ENCODE measurements at regions not wholly inside any gene's neighbourhood (a gene's known extent, or its start where the extent isn't known, plus 50 kb on each side); places are given as distances from the start of the nearest gene placed in this dataset.

GRCh38 chr2:4674007-4674406, 970.6 kb downstream of the DCDC2C start:
- TF ChIP-seq EZH2 (IDR thresholded peaks at IDR 0.05; ENCODE audit: insufficient read depth, poor library complexity, severe bottlenecking) (no peak), EZH2phosphoT487 (IDR thresholded peaks at IDR 0.05; ENCODE audit: insufficient read depth, low read depth) (no peak)

Measured in GM23248 (cell line).